GM21619 (cell line): ENCODE measurements at regions not wholly inside any gene's neighbourhood (a gene's known extent, or its start where the extent isn't known, plus 50 kb on each side); places are given as distances from the start of the nearest gene placed in this dataset.
"Not testable (repeated sequence)": the region's sequence is repeated elsewhere in the genome, so short reads cannot be mapped to it uniquely, and the experiment has no call there.

ENCODE experiments used
- ATAC-seq: cut with Tn5 transposase; IDR thresholded peaks from one replicate; pipeline ENCODE4 v1.9.1; 2021; ENCODE audit not compliant: unreplicated experiment

- ATAC-seq: no peak
Observed at GRCh38 chr12:105481392-105482300, 151.2 kb downstream of the C12orf75 start.

DNA sequence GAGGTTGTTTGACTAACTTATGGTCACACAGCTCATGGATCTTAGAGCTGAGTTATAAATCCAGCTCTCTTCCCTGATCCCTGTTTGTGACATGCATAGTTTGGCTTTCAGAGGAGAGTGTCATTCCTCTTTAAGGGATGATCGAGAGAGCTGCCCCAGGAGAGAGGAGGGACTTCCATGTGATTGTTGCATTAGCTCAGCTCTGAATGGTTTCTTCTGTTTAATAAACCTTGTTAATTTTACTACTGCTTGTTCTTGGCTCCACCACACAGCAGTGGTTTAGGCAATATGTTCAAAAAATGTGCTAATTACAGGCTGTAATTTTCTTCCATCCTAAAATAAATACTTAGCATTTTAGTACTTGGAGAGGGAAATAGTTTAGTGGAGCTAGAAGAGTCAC, 152.5 kb downstream of the C12orf75 start:
- no peak for ATAC-seq

GRCh38 chr12:105483691-105484090, 153.2 kb downstream of the C12orf75 start:
- ATAC-seq: no peak

GRCh38 chr12:105485321-105485910, 154.9 kb downstream of the C12orf75 start:
- ATAC-seq: no peak

DNA sequence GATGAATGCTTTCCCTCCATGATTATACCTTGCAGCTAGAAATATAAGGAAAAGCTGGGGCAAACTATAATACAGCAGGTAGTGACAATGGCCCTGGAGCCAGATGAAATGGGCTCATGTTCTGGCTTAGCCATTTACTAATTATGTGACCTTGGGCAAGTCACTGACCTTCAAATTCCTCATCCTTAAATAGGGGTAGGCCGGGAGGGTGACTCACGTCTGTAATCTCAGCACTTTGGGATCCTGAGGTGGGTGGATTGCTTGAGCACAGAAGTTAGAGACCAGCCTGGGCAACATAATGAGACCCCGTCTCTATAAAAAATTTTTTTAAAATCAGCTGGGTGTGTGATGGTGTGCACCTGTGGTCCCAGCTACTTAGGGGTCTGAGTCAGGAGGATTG, 155.4 kb downstream of the C12orf75 start:
- no peak for ATAC-seq

GRCh38 chr12:105487963-105488362, 157.5 kb downstream of the C12orf75 start:
- no peak for ATAC-seq

DNA sequence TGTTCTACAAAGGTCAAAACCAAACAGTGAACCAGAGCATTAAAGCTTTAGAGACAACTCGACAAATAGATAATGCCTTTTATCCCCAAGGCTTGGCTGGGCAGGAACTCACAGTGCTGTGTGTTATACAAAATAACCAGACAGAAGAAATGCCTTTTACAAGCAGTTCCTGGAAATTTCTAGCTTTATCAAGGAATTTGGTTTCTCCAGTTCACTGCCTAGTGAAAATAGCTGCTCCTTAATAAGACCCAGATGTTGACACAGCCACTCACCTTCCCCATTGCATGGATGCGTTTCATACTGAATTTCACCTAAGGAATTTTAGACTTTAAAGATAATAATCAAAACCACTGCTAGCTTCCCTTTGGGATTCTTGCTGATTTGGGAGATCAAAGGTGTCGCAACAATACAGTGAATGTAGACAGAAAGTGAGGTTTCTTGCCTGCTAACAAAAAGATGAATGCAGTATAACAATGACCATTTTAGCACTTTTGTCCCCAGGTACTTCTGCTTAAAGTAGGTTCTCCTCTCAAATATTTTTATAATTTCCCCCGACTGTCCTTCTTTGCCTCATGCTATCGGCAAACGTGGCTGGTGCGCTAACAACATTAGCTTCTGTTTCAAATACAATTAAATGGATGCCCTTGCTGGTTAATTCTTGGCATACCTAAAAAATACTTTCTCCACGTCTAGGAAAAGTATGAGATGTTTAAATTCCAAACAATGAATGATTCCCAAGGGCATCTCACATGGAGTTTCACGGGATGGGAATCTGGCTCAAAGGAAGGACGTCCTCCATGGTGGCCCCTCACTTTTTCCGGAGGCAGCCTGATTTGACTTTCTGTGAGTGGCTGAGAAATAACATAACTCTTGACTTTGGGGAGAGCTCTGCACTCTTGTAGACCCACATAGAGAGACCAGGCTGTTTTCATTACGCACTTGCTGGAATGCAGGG, 162.4 kb downstream of the C12orf75 start:
- no peak for ATAC-seq

DNA sequence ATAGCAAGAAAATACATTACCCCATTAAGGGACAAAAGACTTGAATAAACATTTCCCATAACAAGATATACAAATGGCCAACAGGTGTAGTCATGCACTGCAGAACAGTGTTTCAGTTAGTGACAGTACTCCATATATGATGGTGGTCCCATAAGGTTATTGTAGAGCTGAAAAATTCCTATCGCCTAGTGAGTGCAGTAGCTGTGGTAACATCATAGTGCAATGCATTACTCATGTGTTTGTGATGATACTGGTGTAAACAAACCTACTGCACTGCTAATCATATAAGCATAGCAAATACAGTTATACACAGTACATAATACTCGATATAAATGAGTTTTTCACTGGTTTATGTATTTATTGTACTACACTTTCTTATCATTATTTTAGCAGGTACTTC, 168.7 kb downstream of the C12orf75 start:
- ATAC-seq: no peak

GRCh38 chr12:105500676-105501075, 170.2 kb downstream of the C12orf75 start:
- ATAC-seq: not testable (repeated sequence)

DNA sequence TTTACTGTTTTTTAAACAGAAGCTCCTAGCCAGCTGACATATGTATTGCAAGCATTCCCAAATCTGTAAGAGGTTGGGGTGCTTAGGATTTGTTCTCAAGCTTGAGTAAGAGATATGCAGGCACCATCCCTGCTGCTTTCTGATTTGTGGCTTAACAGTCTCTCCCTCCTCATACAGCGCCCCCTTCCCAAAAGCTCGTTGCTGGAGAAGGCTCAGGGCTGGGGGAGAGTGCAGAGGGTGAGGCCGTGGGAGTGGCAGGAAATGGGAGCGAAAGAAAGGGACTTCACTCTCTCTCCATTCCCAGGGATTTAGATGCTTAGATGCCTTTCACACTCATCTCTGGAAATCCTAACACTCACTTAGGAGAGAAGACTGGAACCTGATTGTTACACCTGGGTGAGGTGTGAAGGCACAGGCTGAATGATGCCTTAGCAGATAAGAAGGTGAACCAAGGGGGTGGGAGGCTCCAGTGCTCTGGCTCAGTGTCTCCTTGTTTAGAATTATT, 172.0 kb downstream of the C12orf75 start:
- no peak for ATAC-seq

DNA sequence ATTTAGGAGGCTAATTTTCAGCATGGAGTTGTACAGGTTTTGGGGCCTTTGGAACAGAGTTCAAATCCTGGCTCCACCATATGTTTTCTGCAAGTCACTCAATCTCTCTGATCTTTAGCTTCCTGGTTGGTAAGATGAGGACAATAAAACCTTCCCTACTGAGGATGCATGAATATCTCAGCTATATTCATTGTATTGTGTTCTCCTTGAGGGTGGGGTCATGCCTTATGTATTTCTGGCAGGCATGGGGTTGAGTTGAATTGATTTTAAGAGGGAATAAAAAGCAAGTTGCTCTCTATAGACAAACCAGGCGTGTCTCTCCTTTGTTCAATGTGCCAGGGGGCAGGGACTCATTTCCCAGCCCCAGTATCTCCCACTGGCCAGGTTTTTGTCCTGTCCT, 173.1 kb downstream of the C12orf75 start:
- ATAC-seq: no peak

DNA sequence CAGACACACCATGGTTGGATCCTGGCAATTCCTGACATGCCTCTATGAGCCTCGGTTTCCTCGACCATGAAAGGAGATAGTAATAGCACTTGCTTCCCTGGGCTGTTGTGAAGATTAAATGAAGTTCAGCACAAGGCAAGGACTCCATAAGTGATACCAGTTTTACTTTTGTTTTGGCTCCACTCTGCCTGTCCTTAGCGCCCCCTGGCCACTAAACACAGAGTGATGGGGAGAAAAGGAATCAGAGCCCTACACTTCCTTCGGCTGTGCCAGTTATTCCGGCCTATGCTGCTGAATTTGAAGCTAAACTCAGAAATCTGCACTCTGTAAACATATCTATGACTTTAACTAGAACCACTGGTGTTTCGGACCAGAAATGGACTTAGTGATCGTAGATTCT, 173.8 kb downstream of the C12orf75 start:
- no peak for ATAC-seq

- no peak for ATAC-seq
Observed at GRCh38 chr12:105506678-105507310, 176.3 kb downstream of the C12orf75 start.

GRCh38 chr12:105507311-105508038, 177.0 kb downstream of the C12orf75 start:
- ATAC-seq: no peak

DNA sequence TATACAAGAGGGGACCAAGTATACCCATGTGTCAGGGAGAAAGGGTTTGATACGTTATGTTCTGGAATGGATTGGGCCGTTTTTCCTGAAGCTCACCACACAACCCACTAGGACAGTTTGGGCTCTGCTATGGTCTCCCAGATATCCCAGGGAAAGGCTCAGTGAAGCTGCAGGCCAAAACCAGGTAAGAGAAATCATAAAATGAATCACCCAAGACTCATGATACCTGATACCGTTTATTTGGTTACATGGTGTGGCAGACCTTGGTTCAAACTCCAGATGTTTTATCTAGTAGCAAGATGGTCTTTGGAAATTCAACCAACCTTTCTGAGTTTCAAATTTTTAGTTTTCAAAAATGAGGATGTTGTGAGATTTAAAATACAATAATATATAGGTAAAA, 177.6 kb downstream of the C12orf75 start:
- ATAC-seq: no peak

DNA sequence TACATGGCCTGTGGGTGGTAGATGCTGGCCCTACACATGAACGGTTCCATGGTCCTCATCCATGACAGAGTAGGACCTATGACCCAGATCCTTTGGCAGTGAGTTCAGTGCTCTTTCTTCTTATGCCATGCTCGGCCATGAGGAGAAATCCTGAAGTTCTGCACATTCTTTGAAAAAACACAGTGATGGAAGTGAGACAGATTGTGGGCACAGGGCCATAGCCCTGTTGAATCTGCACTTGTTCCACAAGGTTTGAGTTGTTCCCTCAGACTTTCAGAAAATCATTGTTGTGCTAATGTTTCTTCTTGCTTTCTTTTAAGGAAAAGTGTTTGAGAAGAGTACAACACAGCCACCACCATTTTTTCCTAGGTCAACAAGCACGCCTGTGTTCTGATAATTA, 180.0 kb downstream of the C12orf75 start:
- ATAC-seq: no peak

DNA sequence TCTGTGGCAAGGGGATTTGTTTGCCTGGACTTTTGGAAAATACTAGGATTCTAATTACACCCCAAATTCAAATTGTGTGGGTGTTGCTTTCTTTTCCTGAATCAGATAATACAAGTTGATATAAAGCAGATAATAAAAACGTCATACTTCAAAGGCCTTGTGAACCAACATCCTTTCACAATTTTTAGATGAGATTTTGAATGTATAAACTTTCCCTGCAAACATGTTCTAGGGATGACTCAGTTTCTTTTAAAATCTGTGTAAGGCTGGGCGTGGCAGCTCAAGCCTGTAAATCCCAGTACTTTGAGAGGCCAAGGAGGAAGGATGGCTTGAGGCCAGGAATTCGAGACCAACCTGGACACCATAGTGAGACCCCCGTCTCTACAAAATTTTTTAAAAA, 182.4 kb downstream of the C12orf75 start:
- not testable (repeated sequence) for ATAC-seq

- ATAC-seq: no peak
Observed at GRCh38 chr12:105522166-105522825, 191.8 kb downstream of the C12orf75 start.
